HEK293 (cell line): ENCODE measurements at regions not wholly inside any gene's neighbourhood (a gene's known extent, or its start where the extent isn't known, plus 50 kb on each side); places are given as distances from the start of the nearest gene placed in this dataset.

Source experiments
- ZNF670 ChIP-seq: fragments of 450-650 bp; formaldehyde crosslinking; IDR thresholded peaks from 2 replicates; pipeline ENCODE4 v1.5.1; 2016; ENCODE audit warnings: missing biosample characterization, missing genetic modification characterization, low read depth
- ZNF777 ChIP-seq: fragments of 450-650 bp; formaldehyde crosslinking; IDR thresholded peaks from 2 replicates; pipeline ENCODE4 v1.5.1; 2017; ENCODE audit warnings: missing biosample characterization, missing genetic modification characterization, borderline replicate concordance

GRCh38 chr5:142491270-142491669, 166.4 kb upstream of the SPRY4 start:
- no peak for TF ChIP-seq ZNF670
- TF ChIP-seq ZNF777 (tag by site-specific recombination) = no peak
